Peyer's patch (tissue), 4 donors: ENCODE measurements at regions not wholly inside any gene's neighbourhood (a gene's known extent, or its start where the extent isn't known, plus 50 kb on each side); places are given as distances from the start of the nearest gene placed in this dataset.
"Not testable (repeated sequence)": the region's sequence is repeated elsewhere in the genome, so short reads cannot be mapped to it uniquely, and the experiment has no call there.

ENCODE experiments used
- DNase-seq, 3 donors: peaks; one replicate each; pipeline ENCODE4 v3.0.0-alpha.2; 2017 to 2019
- H3K27ac ChIP-seq, 4 donors: fragments of 200-600 bp; sonication (generic); one replicate each; pipeline ENCODE4 v1.5.1; 2016 to 2019
- H3K27me3 ChIP-seq, 2 donors: fragments of 200-600 bp; sonication (generic); one replicate each; pipeline ENCODE4 v1.5.1; 2019
- H3K36me3 ChIP-seq, 3 donors: fragments of 200-600 bp; sonication (generic); one replicate each; pipeline ENCODE4 v1.5.1; 2016 to 2019
- H3K4me1 ChIP-seq, 4 donors: fragments of 200-600 bp; sonication (generic); one replicate each; pipeline ENCODE4 v1.5.1; 2016 to 2019
- H3K4me3 ChIP-seq, 4 donors: fragments of 200-600 bp; sonication (generic); 1 replicate in 3 of 4; 2 replicates in 1 of 4; pipeline ENCODE4 v1.5.1; 2016 to 2019; ENCODE audit warnings: mild to moderate bottlenecking in 1 of 4
- H3K9me3 ChIP-seq, 4 donors: fragments of 200-600 bp; sonication (generic); one replicate each; pipeline ENCODE4 v1.5.1; 2016 to 2019; ENCODE audit warnings: mild to moderate bottlenecking in 1 of 4
- CTCF ChIP-seq, 6 experiments: fragments of 450-650 bp in 4 of 6; fragments of 200-600 bp in 2 of 6; sonication (generic) in 1 of 6; IDR thresholded peaks; one replicate each; pipeline ENCODE4 v1.5.1; 2017 to 2019; ENCODE audit warnings: antibody characterized with exemption in 6 of 6, mild to moderate bottlenecking in 3 of 6, moderate library complexity in 1 of 6
- POLR2A ChIP-seq, 2 donors: fragments of 450-650 bp; IDR thresholded peaks; one replicate each; pipeline ENCODE4 v1.5.1; 2017; ENCODE audit warnings: antibody characterized with exemption in 2 of 2, mild to moderate bottlenecking in 2 of 2, moderate library complexity in 2 of 2

GRCh38 chr12:58424735-58425392 lies 483.5 kb downstream of the ATP23 start:
- DNase-seq, result no peak

GRCh38 chr12:58425481-58426392 lies 484.4 kb downstream of the ATP23 start:
- H3K4me1 ChIP-seq, result peaks cover 0 to 12% (median 0%) of the 10 kb centered on the region in 4 donors
- DNase-seq, result no peak
- H3K36me3 ChIP-seq, result no peaks in the 10 kb centered on the region
- H3K27ac ChIP-seq, result peak overlapping the region in 2 of 4 donors; percentile 30 to 48
- H3K4me3 ChIP-seq, result no peak overlapping the region
- TF ChIP-seq POLR2A (IDR thresholded peaks at IDR 0.05), result no peak
- TF ChIP-seq CTCF (IDR thresholded peaks at IDR 0.05), result no peak
- H3K27me3 ChIP-seq, result no peaks in the 10 kb centered on the region
- H3K9me3 ChIP-seq, result no peaks in the 10 kb centered on the region

More at GRCh38 chr12:58424735-58425392, 483.5 kb downstream of the ATP23 start:
- H3K27me3 ChIP-seq, result no peaks in the 10 kb centered on the region
- H3K27ac ChIP-seq, result peak overlapping the region in 1 of 4 donors; percentile 30
- no peaks in the 10 kb centered on the region for H3K36me3 ChIP-seq
- H3K4me3 ChIP-seq, result no peak overlapping the region
- no peak for TF ChIP-seq POLR2A (IDR thresholded peaks at IDR 0.05)
- TF ChIP-seq CTCF (IDR thresholded peaks at IDR 0.05), result no peak
- no peaks in the 10 kb centered on the region for H3K9me3 ChIP-seq
- H3K4me1 ChIP-seq, result peaks cover 0 to 12% (median 0%) of the 10 kb centered on the region in 4 donors

- H3K27me3 ChIP-seq, H3K9me3 ChIP-seq, H3K4me3 ChIP-seq, DNase-seq, H3K36me3 ChIP-seq: not testable (repeated sequence)
- Histone ChIP-seq H3K4me1 (peaks cover 0 to 12% (median 0%) of the 10 kb centered on the region in 4 donors), H3K27ac (peak overlapping the region in 1 of 4 donors; percentile 48)
Measured at GRCh38 chr12:58426437-58426836, 485.1 kb downstream of the ATP23 start.

GRCh38 chr12:58433959-58434358 lies 486.3 kb downstream of the LRIG3 start:
- TF ChIP-seq POLR2A (IDR thresholded peaks at IDR 0.05) (no peak), CTCF (IDR thresholded peaks at IDR 0.05) (no peak)
- H3K9me3 ChIP-seq, result no peaks in the 10 kb centered on the region
- DNase-seq, result no peak
- H3K27me3 ChIP-seq, result no peaks in the 10 kb centered on the region
- H3K27ac ChIP-seq, result no peak overlapping the region
- no peaks in the 10 kb centered on the region for H3K4me1 ChIP-seq
- no peak overlapping the region for H3K4me3 ChIP-seq
- H3K36me3 ChIP-seq, result no peaks in the 10 kb centered on the region

GRCh38 chr12:58434726-58435125 lies 485.6 kb downstream of the LRIG3 start:
- no peaks in the 10 kb centered on the region for H3K36me3 ChIP-seq

More at GRCh38 chr12:58434726-58435125, 485.6 kb downstream of the LRIG3 start:
- Histone ChIP-seq H3K4me3 (no peak overlapping the region), H3K27me3 (no peaks in the 10 kb centered on the region), H3K4me1 (no peaks in the 10 kb centered on the region), H3K27ac (no peak overlapping the region), H3K9me3 (no peaks in the 10 kb centered on the region)
- no peak for DNase-seq
- TF ChIP-seq POLR2A (IDR thresholded peaks at IDR 0.05) (no peak), CTCF (IDR thresholded peaks at IDR 0.05) (no peak)
